HG03439 (cell line): ENCODE measurements at regions not wholly inside any gene's neighbourhood (a gene's known extent, or its start where the extent isn't known, plus 50 kb on each side); places are given as distances from the start of the nearest gene placed in this dataset.
"Not testable (repeated sequence)": the region's sequence is repeated elsewhere in the genome, so short reads cannot be mapped to it uniquely, and the experiment has no call there.

ENCODE experiments used
- ATAC-seq: cut with Tn5 transposase; IDR thresholded peaks from one replicate; pipeline ENCODE4 v1.9.1; 2021; ENCODE audit warnings: mild to moderate bottlenecking, moderate library complexity; ENCODE audit not compliant: unreplicated experiment

DNA sequence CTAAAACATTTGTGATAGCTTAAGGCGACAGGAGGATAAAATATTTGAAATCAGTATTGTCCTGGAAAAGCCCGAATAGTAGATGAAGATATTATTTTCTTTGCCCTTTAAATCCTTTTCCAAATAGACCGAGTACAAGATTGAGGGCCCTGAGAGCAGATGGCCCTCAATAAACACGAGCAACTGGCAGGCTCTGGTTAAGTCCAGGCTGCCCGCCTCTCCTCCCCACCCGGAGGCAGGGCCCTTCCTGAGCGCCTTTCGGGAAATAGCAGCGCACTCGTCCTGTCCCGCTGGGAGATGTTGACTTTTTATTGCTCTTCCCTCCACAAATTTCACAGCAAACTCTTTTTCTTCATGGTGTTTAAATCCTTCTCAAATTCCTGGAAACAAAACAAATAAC is 50.8 kb upstream of the MAX start:
- ATAC-seq, result no peak

DNA sequence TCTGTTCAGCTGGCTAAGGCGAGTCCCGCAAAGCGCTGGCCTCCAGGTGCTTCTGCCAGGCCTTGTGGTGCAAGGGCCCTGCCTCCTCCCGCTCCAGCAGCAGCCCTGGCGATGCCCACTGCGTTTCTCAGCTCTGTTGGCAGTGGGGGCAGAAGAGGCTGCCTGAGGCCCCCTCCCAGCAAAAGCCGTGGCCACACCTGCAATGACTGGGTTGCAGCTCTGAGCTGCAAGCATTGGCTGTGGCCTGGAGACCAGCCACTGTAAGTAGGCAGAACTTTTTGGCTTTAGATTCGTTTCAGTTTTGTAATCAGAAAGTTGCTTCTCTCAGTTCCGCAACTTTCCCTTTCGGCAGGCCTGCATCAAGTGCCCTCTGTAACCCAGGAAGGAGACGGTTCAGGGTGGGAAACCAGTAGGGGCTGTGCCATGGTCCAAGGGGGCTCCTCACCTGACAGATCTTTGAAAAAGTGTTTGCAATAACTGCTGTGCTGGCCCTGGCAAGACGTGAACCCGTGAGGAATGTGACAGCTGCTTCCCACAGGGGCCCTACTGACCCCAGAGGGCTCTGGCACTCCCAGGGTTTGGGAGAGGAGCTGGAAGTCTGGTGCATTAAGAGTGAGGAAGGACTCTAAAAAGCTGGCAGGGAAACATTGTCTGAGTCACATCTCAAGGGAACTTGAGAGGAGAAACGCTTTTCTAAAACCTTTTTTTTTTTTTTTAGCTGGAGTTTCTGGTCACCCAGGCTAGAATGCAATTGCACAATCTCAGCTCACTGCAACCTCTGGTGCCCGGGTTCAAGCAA is 54.5 kb upstream of the MAX start:
- peak; percentile 62 for ATAC-seq

DNA sequence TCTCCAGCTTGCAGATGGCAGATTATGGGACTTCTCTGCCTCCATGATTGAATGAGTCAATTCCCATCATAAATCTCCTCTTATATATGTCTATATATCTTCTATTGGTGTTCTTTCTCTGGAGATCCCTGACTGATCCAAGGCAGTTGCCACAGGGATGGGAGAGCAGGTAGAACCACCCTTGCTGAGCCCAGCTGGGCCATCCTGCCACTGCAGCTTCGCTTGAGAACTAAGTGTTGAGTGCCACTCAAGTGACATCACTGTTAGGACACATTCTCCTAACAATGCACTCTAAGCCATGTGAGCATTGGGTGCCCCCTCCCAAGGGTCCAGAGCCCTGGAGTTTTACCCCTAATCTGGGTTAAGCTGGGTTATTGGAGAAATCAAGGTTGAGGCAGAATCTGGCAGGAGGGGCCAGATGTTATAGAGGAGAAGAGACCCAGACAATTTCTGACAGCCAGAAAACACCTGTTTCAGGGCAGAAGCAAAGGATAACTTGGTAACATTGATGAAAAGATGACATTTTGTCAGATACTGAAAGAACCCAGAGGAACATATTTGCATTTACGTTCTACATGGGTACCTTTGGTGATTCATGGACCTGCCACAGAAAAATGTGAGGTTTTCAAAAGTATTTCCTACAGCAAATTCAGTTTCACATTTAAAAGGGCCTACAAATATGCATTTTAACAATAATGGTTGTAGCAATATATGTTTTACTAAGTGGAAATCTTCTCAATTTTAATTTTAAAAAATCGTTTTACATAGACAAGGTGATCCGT is 57.2 kb upstream of the MAX start:
- peak; percentile 58 for ATAC-seq

DNA sequence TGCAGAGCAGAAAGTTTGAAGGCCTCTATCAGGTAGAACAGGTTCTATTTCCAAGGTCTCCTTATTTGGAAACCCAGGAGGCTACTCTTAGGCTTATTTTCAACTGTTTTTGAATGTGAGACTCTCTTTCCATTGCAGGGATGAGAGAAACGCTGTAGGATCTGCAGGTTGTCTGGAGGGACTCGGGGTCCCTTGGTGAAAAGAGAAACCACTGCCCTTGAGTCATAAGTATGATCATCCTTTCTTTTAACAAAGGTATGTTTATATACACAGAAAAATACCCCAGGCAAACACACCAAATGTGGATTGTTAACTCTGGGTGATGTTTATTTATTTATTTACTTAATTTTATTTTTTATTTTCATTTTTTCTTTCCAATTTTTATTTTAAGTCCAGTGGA is 57.8 kb upstream of the MAX start:
- ATAC-seq, result no peak

DNA sequence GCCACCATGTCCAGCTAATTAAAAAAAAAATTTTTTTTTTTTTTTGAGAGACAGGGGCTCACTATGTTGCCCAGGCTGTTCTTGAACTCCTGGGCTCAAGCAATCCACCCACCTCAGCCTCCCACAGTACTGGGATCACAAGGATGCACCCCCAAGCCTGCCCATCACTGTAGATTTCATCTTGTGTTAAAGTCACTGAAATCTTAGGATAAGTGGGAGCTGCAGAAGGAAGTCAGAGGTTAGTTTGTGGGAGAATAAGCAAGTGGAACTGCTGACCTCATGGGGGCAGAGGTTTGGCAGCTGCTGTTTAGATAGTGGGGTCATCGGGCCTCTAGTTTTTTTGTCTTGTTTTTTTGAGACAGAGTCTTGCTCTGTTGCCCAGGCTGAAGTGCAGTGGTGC is 59.7 kb upstream of the MAX start:
- no peak for ATAC-seq

DNA sequence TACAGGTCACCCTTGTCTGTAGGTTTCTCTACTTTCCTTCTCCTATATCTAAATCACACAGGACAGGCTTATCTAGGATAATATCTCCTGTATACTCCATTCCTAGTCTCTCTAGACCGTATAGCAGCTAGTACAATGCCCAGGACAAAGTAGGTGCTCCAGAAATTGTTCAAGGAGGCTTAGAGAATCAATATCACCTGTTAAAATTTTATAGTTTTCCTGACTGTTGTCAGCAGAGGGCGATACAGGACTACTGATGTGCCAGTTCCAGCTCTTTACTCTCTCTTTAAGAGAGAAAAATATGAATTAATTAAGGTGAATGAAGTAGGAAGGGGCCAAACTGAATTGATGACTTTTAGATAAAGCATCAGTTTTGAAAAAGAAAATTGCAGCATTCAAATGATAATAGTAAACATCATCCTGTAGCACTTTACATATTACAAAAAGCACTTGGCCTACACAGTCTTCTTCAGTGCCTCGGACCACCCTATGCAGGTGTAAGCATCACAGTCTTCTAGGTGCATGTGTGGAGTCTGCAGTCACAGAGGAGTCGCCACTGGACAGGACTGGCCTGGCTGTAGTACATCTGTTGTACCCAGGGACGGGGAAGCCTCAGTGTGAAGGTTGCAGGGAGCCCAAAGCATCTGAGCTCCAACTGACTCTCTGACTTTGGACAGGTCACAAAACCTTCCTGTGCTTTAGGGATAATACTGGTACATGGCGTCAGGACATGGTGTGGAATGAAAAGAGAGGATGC is 61.9 kb upstream of the MAX start:
- no peak for ATAC-seq

DNA sequence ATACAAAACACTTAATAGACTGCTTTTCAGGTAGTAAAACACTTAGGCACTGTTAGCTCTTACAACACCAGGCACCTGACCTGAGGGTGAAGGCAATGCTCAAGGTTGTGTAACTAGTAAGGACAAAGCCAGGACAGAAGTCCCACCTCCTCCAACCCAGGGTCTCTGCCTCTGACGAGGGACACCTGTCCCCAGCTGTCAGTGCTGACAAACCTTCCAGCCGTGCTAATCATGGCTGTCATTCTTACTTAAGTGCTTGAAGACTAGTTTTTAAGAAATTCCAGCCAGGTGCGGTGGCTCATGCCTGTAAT is 62.5 kb upstream of the MAX start:
- ATAC-seq, result no peak

DNA sequence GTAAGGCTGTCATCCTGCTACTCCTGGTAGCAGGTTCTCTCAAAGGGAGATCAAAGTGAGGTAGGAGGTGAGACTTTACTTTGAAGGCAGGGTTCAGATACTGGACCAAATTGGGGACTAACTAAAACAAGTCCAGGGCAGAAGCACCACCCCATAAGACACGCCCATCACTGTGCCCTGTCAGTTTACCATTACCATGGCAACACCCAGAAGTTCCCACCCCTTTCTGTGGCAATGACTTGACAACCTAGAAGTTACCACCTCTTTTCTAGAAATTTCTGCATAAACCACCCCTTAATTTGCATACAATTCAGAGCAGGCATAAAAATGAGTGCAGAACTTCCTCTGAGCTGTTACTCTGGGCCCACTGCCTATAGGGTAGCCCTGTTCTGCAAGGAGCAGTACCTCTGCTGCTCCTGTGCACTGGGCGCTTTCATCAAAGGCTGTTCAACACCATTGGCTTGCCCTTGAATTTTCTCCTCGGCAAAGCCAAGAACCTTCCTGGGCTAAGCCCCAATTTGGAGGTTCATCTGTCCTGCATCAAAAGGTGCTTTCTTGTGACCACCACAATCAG is 64.8 kb upstream of the MAX start:
- ATAC-seq, result no peak

DNA sequence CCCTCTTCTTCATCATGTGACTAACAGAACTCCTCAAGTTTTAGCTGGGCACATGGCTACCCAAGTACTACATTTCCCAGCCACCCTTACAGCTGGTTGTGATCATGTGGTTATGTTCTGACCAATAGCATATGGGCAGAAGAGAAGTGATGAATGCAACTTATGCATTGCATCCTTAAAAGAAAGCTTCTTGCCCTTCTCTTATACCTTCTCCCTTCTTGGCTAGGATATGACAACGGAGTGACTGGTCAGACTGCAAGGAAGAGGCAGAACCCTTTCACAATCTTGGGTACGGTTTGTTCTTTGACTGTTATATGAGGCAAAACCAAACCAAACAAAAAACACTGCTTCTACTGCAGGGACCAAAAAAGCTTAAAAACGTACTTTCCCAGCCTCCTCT is 66.5 kb upstream of the MAX start:
- no peak for ATAC-seq

DNA sequence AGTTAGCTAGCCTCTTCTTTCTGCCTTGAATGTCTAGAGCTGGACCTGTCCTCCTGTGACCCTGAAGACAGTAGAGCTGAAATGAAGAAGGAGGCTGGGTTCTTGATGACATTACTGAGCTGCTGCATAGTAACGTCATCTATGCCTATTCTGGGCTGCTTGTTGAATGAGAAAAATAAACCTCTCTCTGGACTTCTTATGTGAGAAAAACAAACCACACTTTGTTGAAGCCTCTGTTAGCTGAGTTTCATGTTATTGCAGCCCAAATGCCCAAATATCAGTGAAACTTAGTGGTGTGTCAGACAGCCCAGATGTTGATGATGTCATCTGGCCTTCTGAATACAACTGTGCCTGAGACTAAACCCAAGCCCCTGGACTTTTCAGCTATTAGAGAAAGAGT is 67.0 kb upstream of the MAX start:
- ATAC-seq, result peak; percentile 90

DNA sequence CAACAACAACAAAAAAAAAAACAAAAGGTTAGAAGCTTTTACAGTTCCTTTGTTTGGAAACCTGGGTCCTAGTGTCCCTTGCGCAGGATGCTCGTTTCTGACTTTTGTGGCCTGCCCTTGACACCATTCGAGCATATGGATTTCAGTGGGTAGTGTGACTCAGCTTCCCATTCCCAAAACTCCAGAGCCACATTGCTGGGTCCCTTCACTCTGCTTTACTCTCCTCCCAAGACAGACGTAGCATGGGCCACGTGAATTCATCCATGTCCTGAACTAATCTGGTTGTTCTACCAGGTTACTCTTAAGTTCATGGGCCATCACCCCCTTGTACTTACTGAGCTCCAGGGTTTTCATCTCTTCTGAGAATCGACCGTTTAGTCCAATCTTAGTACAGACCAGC is 68.0 kb upstream of the MAX start:
- no peak for ATAC-seq

DNA sequence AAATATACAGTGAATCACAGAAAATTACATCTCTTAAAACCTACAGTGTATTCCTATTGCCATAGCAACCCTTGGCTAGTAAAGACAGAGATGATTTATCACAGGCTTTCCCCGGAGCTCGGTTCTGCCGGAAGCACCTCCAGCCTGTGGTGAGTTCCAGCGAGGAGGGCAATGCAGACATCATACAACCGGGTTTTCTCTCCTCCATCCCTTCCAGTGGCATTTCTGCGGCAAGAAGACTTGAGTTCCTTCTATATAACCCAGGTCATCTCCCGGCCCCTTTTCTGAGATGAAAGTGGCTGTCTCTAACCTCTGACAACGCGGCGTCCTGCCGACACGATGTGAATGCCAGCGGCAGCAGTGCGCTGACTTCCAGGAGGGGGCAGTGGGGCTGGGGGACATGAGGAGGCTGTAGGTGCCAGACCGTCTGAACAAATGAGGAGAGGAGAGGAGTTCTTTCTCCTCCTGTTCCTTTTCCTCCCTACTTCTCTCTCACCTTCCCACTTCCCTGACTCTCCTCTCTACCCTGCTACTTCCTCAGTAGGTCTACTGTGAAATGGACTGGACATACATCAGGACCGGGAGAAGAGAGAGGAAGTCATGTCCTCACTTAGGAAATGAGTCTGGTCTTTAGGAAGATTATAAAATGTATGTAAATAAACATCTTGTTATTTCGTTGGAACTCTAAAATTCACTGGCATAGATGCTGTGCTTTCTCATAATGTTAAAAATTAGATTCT is 68.6 kb upstream of the MAX start:
- ATAC-seq, result no peak

DNA sequence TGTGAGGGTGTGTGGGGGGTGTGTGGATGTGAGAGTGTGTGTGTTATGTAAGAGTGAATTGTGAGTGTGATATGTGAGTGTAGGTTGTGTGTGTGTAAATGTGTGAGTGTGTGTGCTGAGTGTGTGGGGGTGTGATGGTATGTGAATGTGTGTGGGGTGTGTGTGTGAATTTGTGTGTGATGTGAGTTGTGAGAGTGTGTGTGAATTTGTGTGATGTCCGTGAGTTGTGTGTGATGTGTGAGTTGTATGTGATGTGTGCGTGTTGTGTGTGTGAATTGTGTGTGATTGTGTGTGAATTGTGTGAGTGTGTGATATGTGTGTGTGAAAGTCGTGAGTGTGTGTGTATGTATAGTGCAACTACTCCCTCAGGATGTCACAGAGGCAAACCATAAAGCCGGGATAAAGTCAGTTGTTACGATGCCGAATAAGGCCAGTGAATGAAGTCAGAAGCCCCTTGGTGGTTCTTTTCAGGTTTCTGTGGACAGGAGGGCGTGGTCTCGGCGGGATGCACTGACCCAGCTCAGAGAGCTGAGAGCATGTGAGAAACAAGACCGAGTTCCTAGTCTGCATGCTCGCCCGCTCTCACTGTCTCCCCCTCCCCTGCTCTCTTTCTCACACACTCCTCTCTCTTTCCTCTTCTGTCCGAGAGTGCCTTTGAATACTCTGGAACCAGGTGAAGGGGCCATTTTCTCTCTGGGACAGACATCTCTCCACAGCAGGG is 71.8 kb upstream of the MAX start:
- no peak for ATAC-seq

DNA sequence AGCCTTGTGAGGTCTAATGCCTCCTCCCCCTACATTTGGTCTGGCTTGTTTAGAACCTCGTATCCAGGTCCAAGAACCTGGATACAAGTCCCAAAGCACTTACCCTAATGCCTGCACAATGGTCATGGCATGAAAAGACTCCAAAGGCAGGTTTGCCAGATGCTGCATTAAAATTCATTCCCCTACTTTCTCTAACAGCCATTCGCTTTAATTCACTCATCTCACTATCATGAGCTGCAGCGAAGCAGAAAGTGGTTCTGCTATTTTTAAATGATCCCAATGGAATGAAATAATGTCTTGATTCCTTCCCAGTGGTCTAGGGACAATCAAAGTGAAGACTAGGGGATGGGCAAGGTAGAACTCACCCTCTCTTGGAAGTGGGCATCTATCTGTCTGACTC is 72.5 kb upstream of the MAX start:
- ATAC-seq, result no peak

DNA sequence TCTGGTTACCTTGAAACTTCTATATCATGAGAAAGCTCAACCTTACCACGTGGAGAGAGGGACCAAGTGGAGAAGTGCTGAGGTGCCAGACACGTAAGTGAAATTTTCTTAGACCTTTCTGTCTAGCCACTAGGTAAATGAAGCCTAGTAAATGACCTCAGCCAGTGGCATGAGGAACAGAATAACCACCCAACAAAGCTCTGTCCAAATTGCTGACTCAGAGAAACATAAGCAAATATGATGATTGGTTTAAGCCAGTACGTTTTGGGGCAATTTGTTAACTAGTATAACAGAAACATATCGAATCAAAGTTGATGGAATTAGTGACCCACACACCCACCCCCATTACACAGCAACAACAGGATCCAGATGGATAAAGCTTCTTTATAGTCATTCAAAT is 75.2 kb upstream of the MAX start:
- no peak for ATAC-seq

DNA sequence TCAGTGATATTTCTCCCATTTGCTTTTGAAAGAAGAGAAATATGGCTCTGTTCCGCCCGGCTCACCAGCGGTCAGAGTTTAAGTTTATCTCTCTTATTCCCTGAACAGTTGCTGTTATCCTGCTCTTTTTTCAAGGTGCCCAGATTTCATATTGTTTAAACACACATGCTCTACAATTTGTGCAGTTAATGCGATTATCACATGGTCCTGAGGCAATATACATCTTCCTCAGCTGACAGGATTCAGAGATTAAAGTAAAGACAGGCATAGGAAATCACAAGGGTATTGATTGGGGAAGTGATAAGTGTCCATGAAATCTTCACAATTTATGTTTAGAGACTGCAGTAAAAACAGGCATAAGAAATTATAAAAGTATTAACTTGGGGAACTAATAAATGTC is 76.9 kb upstream of the MAX start:
- ATAC-seq, result not testable (repeated sequence)

DNA sequence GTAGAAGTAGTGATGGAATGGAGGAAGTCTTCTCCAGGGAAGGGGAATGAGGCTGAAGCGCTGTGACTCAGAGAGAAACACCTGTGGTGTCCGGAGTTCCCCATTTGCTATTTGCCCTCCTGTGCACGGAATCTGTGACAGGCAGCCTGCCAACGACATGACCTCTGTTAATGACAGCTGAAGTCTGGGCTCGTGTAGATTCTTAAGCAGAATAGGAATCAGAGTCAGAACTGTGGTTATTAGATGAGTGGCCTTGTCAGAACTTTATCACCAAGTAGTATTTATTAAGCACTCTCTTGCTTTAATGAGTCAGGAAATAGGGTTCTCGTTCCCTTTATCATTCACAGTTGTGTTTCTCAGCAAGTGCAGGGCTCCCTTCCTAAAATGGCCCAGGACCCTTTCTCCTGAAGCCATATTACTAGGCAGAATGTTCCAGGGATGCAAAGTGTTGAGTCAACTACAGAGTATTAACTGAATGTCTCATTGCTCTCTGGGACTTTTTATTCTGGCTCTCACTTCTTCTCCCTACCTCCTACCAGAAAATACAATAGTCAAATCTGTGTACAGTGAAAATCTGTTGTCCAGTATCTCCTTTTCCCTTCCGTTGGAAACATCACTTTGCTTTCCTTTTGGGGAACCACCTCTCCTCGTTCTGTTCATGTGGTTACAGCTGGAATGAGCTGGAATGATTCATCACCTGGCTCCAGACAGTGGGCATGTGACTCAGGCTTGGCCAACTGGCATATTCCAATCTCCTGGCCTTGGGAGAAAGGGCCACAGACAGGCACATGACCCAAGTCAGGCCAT is 77.8 kb upstream of the MAX start:
- ATAC-seq, result peak; percentile 96

DNA sequence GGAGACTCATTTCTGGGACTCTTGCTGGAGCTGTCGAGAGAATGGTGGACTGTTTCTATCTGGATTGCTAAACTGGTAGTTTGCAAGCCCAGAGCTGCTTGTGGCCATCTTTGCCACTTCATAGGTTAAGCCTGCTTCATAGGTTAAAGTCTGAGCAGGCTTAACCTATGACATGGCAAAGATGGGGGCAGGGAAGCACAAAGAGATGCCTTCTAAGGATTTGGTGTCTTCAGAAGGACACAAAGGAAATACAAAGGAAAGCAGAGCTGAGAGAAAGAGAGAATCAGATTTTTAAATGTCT is 78.4 kb upstream of the MAX start:
- no peak for ATAC-seq

DNA sequence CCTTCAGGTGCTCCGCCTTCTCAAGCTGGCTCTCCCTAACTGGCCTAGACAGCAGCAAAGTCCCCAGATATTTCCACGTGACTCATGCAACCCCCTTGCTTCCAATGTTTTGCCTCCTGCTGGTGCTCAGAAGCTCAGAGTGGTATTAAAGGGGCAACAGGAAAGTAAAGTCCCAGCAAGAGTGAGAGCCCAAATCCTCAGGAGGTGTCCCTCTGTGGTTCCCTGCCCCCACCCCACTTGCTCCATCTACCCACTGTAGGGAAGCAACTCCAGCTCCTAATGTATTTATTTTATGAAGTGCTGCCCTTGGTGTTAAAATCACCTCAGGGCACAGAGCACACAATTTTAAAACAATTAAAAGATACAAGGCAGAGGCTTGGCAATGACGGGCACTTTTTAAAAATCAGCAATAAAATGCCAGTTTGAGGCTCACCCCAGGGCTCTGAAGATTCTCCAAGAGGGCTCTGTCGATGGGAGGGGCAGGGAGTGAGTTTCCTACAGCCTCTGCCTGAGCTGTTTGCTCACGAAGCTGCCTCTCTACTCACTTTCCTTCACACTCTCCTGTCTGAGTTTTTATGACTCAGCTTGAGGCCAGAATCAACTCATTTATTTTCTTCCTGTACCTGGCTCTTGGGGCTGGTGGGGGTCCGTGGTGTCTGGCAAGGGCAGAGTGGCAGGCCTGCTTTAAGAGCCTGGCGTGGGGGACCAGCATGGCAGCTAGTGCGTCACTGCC is 81.9 kb upstream of the MAX start:
- ATAC-seq, result no peak
